HG02642 (cell line): ENCODE measurements at regions not wholly inside any gene's neighbourhood (a gene's known extent, or its start where the extent isn't known, plus 50 kb on each side); places are given as distances from the start of the nearest gene placed in this dataset.

Experiments
- ATAC-seq: cut with Tn5 transposase; IDR thresholded peaks from one replicate; pipeline ENCODE4 v1.9.1; 2021; ENCODE audit warnings: mild to moderate bottlenecking; ENCODE audit not compliant: unreplicated experiment, poor library complexity

- no peak for ATAC-seq
These were observed 1806.4 kb upstream of the CELF4 start for GRCh38 chr18:39371996-39372395.

GRCh38 chr18:39366656-39367055, 1801.1 kb upstream of the CELF4 start:
- no peak for ATAC-seq

- ATAC-seq = no peak
These were observed 1800.4 kb upstream of the CELF4 start for GRCh38 chr18:39365836-39366485.

GRCh38 chr18:39360072-39360471, 1794.5 kb upstream of the CELF4 start:
- ATAC-seq = no peak

- ATAC-seq = no peak
These were observed 1794.0 kb upstream of the CELF4 start for GRCh38 chr18:39359636-39360035.

GRCh38 chr18:39350945-39351344, 1785.3 kb upstream of the CELF4 start:
- no peak for ATAC-seq

- no peak for ATAC-seq
These were observed 1784.2 kb upstream of the CELF4 start for GRCh38 chr18:39349801-39350200.

- no peak for ATAC-seq
These were observed 1783.2 kb upstream of the CELF4 start for GRCh38 chr18:39348757-39349156.

- no peak for ATAC-seq
These were observed 1782.1 kb upstream of the CELF4 start for GRCh38 chr18:39347701-39348100.

GRCh38 chr18:39346916-39347315, 1781.3 kb upstream of the CELF4 start:
- ATAC-seq = no peak

GRCh38 chr18:39345321-39345720, 1779.7 kb upstream of the CELF4 start:
- ATAC-seq = no peak

GRCh38 chr18:39344487-39344886, 1778.9 kb upstream of the CELF4 start:
- no peak for ATAC-seq

GRCh38 chr18:39341129-39341528, 1775.5 kb upstream of the CELF4 start:
- no peak for ATAC-seq

- ATAC-seq = no peak
These were observed 1774.8 kb upstream of the CELF4 start for GRCh38 chr18:39340418-39340817.

- ATAC-seq = no peak
These were observed 1764.1 kb upstream of the CELF4 start for GRCh38 chr18:39329496-39330275.

GRCh38 chr18:39326772-39327171, 1761.2 kb upstream of the CELF4 start:
- ATAC-seq = no peak

GRCh38 chr18:39325973-39326372, 1760.4 kb upstream of the CELF4 start:
- no peak for ATAC-seq

GRCh38 chr18:39319141-39319540, 1753.5 kb upstream of the CELF4 start:
- no peak for ATAC-seq

GRCh38 chr18:39318462-39318861, 1752.9 kb upstream of the CELF4 start:
- no peak for ATAC-seq

- ATAC-seq = no peak
These were observed 1752.4 kb upstream of the CELF4 start for GRCh38 chr18:39318008-39318407.

- ATAC-seq = no peak
These were observed 1749.0 kb upstream of the CELF4 start for GRCh38 chr18:39314595-39314994.

GRCh38 chr18:39313992-39314391, 1748.4 kb upstream of the CELF4 start:
- ATAC-seq = no peak
